Dermis blood vessel endothelial cell (primary cell): ENCODE measurements at regions not wholly inside any gene's neighbourhood (a gene's known extent, or its start where the extent isn't known, plus 50 kb on each side); places are given as distances from the start of the nearest gene placed in this dataset.

Experiments
- DNase-seq: peaks from one replicate; pipeline ENCODE4 v3.0.0; 2010

DNA sequence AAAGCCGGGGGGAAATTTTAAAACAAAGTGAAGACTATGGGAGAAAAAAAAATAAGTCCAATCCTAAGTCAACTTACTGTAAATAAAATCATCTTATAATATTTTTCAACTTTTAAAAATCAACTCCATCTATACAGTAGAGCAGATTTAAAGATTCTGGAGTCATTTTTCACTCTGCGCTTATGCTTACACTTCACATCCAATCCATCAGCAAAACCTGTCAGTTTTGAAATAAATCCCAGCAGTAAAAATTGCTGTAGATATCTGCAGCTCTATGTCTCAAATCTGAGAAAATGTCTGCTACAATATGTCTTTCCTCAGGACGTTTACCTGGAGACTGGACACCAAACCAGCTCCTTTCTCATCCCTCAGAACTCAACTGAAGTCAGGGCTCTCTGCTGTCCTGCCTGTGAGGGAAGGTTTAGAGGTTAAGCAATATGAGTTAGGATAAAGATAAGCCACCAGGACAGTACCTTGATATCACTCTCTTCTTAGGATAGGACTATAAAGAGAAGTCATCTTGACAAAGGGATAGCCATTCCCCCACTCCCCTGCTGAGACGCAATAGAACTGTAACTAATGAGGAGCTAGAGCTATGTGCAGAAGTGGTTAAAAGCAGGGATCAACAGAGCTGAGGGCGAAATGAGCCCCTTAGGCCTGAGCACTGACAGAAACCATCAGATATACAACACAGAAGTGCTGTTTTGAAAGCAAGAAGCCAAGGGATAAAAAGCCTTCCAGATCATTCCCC is 254.7 kb upstream of the KLHL1 start:
- DNase-seq = no peak

DNA sequence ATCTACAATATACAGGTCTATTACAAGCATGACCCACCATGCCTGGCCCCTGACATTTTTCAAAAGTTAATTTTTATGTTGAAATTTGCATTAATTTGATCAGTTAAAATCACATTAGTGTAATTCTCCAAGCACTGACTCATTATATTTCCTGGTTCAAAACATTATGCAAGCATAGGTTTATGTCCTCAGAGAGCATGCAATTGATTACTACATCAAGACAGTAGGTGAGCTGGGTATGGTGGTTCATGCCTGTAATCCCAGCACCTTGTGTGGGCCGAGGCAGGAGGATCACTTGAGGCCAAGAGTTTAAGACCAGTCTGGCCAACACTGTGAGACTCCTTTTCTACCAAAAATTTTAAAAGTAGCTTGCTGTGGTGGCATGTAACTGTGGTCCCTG is 248.8 kb upstream of the KLHL1 start:
- no peak for DNase-seq

GRCh38 chr13:70353096-70353495 is 244.8 kb upstream of the KLHL1 start:
- DNase-seq = no peak

DNA sequence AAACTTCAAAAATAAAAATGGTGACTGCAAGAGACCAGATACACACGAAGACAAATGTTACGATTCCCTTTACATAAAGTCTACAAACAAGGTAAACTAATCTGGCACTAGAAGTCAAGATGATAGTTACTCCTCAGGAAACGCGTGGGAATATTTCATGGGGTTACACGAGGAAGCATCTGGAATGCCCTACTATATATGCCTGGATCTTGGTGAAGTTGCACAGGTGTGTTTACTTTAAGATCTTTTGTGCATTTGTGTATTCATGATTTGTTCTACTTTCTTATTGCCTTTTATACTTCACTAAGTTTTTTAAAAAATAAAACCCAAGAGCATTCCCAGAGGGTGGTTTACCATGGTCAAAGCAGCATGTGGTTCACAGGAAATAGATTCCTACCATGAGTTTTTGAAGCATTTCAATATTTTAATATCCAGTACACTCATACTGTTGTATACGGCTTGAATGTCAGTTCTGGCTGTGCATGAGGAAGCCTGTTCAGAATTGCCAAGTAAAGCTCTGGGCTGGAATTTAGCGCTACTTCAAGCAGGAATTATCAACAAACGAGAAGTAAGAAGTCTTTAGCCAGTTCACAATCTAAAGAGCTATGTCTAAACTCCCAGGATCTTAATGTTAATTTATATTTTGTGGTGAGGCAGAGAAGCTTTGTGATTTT is 239.8 kb upstream of the KLHL1 start:
- DNase-seq = no peak

- DNase-seq = no peak
These were observed 231.5 kb upstream of the KLHL1 start for GRCh38 chr13:70339738-70340137.

DNA sequence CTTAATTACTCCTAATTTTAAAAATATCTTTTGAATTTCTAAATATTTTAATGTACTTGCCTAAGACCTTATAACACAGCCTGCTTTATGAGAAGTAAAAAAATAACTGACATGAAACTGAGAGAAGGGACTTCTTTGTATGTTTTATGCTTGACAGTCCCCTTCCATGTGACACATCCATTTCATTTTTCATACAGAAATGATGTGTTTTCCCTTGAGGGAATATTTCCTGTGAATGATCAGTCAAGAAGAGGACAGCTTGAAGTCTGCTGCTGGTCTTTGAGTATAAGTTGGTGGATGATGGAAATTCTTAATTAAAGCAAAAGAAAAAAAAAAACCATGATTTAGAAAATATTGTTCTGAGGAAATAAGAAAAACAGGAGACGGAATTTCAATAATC is 230.4 kb upstream of the KLHL1 start:
- DNase-seq = no peak

- no peak for DNase-seq
These were observed 228.6 kb upstream of the KLHL1 start for GRCh38 chr13:70336866-70337265.

DNA sequence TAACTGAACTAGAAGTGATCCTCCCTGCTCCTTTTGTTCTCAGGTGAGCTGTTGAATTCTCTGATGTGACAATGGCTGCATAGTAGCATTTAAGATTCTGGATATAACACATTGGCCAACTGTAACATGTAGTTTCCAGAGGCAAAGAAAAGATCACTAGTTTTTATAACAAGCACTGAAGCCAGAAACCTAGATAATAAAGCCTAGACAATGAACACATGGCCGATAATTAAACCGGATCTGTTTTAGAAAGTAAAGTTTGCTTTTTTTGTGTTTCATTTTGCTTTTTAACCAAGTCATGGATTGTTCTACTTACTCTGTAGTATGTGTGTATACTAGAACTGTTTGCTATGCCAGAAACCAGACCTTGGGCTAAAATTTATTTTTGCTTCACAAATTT is 225.5 kb upstream of the KLHL1 start:
- no peak for DNase-seq

- DNase-seq = no peak
These were observed 222.6 kb upstream of the KLHL1 start for GRCh38 chr13:70330697-70331361.

GRCh38 chr13:70324519-70324918 is 216.3 kb upstream of the KLHL1 start:
- DNase-seq = no peak

GRCh38 chr13:70311191-70311590 is 202.9 kb upstream of the KLHL1 start:
- no peak for DNase-seq

- no peak for DNase-seq
These were observed 202.3 kb upstream of the KLHL1 start for GRCh38 chr13:70310396-70311119.

DNA sequence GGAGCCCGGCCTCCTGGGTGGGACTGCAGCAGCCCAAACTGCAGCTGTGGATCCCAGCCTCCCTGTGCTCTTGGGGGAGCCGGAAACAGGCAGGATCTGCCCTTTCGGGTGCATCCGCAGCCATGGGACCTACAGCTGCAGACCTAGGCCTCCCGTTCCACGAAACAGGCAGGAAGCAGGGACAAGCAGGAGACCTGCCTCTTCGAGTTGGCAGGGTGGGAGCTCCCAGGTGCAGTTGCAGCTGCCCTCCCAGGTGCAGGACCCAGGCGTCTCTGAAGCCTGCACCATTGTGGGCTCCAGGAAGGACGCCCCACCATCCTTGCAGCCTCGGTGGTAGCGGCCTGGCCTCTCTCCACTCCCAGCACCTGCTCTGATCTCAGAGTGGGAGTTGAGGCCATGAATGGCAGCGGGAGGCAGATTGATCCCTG is 189.0 kb upstream of the KLHL1 start:
- no peak for DNase-seq

DNA sequence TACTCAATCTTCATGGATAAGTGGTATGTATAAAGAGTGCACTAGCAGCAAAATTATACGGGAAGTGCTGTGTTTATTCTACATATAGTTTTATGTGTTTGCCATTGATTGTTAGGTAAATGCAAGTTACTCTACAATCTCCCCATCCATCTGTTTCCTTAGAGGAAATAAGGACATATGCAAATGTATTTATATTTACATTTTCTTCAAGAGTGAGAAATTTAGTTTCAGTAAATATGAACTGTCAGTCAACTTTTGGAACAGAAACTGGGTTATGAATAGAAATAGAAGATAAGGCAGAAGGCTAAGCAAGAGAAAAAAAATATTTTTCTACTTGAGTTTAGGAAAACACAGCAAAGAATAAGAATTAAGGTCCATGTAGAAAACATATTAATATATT is 176.1 kb upstream of the KLHL1 start:
- DNase-seq = no peak

DNA sequence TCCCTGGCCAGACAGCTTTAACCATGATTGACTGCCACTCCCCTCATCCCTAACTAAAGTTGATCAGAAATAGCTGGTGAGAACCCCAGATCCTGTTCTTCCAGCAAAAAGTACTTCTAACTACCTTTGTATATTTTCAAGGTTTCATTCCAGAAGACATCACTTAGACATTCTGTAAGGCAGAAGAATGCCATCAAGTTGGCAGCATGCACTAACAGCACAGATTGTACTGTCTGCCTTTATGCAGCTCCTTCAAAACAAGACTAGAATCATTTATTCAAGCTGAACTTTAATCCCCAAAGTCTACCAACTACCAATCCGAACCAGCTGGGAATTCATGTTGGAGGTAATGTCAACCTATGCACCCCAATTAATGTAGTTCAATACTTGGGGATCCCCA is 167.6 kb upstream of the KLHL1 start:
- no peak for DNase-seq

DNA sequence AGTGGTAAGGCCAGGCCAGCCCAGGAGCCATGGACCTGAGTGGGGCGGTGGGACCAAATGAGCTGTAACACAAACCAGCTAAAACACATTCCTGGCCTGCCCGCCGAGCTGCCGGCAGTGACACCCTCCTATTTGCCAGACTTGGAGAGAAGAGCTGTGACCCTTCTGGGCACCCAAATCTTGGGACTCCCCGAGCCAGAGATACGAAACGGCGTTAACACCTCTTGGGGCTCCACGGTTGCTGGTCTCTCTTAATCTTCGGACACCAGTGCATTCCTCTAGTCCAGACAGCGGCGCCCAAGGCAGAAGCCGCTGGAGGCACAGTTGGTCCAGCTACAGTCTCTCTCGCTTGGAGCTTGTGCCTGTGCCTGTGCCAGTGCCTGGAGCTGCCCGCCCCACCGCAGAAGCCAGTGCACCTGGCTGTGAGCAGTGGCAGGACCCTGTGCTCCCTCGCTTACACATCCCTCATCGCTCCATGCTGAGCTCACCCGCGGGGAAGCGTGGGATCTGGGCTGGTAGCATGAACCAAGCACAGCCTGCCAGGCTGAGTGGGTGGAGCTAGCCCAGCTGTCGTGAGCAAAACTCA is 147.2 kb upstream of the KLHL1 start:
- DNase-seq = no peak

GRCh38 chr13:70253834-70254233 is 145.6 kb upstream of the KLHL1 start:
- DNase-seq = no peak

DNA sequence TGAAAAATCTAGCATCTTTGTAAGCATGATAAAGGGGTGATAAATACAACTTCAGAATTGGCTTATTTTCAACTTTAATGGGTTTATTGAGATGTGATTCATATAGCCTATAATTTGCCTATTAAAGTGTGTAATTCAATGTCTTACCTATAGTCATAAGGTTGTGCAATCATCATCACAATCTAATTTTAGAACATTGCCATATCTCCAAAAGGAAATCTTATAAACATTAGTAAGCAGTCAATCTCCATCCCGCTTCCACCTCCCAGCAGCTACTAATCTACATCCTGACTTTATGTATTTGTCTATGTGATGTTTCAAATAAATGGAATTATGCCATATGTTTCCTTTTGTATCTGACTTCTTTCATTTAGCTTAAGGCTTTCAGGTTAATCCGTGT is 145.2 kb upstream of the KLHL1 start:
- DNase-seq = no peak

DNA sequence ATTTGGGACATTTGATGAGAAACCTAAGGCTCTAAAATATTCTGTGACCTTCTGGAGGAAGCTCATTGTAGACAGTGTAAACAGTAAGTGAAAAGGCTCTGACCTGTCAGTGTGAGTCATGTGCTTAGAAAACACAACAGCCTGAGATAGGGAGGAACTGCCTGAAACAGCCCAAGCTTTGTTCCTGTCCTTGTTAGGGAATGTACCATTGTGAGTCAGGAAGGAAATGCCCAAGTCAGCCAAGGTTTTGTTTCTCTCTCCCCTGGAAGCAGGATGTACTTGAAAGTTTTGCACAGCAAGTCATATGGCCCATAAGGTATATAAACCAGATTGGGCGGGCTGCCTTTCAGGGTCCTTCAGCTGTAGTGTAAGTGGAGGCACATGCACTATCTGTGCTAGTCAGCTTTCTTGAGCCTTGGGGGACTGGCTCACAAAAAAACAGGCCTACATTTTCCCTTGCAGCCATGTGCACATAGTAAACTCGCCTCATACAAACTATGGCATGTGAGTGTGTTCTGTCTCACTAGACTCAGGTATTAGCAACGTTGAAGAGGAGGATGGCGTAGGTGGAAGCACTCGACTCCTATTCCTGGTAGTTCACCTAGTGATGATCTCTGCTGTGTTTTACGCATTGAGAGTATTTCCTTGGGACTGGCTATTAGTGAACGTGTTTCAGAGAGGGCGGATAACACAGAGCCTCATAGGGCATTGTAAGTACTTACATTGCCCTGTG is 141.2 kb upstream of the KLHL1 start:
- no peak for DNase-seq

GRCh38 chr13:70237131-70237530 is 128.9 kb upstream of the KLHL1 start:
- no peak for DNase-seq

DNA sequence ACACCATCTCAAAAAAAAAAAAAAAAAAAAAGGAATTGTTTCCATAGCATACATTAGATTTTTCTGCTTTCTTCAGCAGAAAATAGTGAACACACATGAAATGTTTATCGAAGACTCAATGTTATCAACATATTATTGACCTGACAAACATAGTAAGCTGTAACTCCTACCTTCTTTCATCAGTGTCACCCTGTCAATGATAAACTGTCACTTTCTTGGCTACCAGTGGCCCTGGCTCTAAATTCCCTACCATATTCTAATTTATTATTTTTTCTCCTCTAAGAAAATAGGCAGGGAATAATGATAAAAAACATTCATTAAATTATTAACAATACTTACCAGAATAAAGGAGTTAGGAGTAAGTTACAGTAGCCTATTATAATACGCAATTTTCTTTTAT is 127.3 kb upstream of the KLHL1 start:
- DNase-seq = no peak

GRCh38 chr13:70223911-70224310 is 115.7 kb upstream of the KLHL1 start:
- DNase-seq = no peak
